ENCODE measurements at regions not wholly inside any gene's neighbourhood (a gene's known extent, or its start where the extent isn't known, plus 50 kb on each side); places are given as distances from the start of the nearest gene placed in this dataset.
A peak's percentile ranks its signal among the peaks of the same experiment; 100 is the strongest.
"Not testable (repeated sequence)": the region's sequence is repeated elsewhere in the genome, so short reads cannot be mapped to it uniquely, and the experiment has no call there.

DNA sequence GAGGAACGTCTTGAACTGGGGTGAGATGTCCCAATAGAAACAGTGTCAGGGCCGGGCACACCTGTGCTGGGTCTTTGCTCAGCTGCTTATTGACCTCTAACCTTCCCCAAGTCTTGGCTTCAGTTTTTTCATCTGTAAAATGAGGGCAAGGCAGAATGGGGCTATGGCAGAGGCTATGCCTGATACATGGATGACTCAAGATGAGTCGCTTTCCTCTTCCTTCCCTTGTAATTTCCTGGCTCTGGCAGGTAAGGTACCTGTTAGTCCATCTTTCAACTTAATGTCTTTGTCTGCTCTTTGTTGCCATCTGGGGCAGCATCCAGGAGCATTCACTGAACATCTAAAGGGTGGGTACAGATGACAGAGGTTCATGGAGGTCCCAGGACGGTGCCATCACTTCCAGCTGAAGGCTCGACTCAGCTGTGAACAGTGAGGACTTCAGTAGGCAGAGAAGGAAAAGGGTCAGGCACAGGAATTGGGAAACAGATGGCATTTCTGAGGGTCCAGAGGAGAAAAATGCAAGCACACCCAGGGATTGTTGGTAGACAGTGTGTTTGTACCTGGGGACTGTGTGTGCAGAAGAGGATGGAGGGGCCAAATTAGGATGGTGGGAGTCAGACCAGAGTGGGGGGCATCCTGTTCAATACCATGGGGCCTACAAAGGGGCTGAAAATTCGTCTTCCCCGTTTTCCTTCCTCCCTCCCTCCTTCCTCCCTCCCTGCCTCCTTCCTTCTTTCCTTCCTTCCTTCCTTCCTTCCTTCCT is 268.3 kb downstream of the VRK1 start:
- peaks cover 0 to 8% (median under 1%) of the 10 kb centered on the region in 11 experiments; a peak in 4 of 22 replicates for H3K9me3 ChIP-seq (replicated peaks in 1 of 11)
- H3K36me3 ChIP-seq, result no peaks in the 10 kb centered on the region
- no peak overlapping the region for H3K4me3 ChIP-seq
- H3K27ac ChIP-seq, result no peak overlapping the region
- peaks cover 0 to 14% (median 2%) of the 10 kb centered on the region in 10 experiments; a peak in 4 of 20 replicates for H3K4me1 ChIP-seq
- H3K4me2 ChIP-seq, result peak overlapping the region in 1 of 11 experiments; percentile 10; a peak in 1 of 22 replicates
- H3K27me3 ChIP-seq, result no peaks in the 10 kb centered on the region
- no peaks in the 10 kb centered on the region for H4K20me1 ChIP-seq
- H3K9ac ChIP-seq, result no peak overlapping the region
- TF ChIP-seq Cebpa-rat (IDR thresholded peaks at IDR 0.05), result no peak

DNA sequence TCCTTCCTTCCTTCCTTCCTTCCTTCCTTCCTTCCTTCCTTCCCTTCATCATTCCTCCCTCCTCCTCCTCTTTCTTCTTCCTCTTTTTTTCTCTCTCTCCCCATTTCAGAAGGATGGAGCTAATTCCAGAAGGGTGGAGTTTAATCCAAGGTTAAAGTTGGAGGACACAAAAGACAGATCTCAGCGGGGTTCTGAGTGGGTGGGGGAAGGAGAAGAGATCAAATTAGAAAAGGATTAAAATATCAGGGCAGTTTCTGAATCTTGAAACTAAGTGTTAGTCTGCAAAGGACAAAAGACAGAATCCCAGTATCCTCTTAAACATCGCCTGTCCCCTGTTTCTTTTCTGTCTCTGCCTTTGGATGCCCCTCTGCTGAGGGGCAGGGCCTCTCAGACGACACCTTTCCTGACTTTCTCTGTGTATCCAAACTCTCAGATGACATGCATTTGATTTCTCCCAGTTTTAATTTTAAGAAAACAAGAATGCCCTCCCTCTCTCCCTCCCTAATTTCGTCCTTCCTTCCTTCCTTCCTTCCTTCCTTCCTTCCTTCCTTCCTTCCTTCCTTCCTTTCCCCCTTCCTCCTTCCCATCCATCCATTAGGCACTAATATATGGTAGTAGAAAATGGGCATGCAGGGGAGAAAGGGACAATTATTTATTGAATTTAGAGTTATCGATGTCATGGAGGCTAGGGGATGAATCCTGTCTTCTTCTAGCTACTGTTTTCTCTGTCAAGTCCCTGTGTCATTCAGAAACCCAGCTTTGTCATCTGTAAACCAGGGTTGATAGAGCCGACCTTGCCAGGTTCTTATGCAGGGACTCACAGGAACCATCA is 269.1 kb downstream of the VRK1 start:
- H4K20me1 ChIP-seq, result peaks cover 0 to 3% (median 0%) of the 10 kb centered on the region in 11 experiments; a peak in 1 of 22 replicates
- peaks cover 0 to 14% (median 2%) of the 10 kb centered on the region in 10 experiments; a peak in 4 of 20 replicates for H3K4me1 ChIP-seq
- peak overlapping the region in 4 of 11 experiments; percentile 14 to 28 (median 28); a peak in 1 of 22 replicates for H3K4me2 ChIP-seq
- no peak for TF ChIP-seq Cebpa-rat (IDR thresholded peaks at IDR 0.05)
- H3K36me3 ChIP-seq, result no peaks in the 10 kb centered on the region
- H3K4me3 ChIP-seq, result no peak overlapping the region
- H3K27me3 ChIP-seq, result no peaks in the 10 kb centered on the region
- peaks cover 0 to 8% (median 0%) of the 10 kb centered on the region in 11 experiments; a peak in 4 of 22 replicates for H3K9me3 ChIP-seq (replicated peaks in 1 of 11)
- H3K27ac ChIP-seq, result no peak overlapping the region
- no peak overlapping the region for H3K9ac ChIP-seq

DNA sequence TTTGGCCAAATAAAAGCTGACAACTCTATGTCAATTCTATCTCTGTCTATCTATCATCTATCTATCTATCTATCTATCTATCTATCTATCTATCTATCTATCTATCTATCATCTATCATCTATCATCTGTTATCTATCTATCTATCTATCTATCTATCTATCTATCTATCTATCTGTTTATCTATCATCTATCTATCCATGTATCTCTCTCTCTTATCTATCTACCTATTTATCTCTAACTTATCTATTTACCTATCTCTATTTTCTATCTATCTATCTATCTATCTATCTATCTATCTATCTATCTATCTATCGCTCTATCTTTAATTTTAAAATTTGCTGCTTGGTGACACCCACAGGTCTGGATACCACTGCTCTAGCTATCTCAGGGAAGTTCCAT is 271.1 kb downstream of the VRK1 start:
- H3K4me1 ChIP-seq, result peaks cover 8 to 22% (median 9%) of the 10 kb centered on the region in 10 experiments; a peak in 17 of 20 replicates
- not testable (repeated sequence) for H3K9me3 ChIP-seq (replicated peaks in 1 of 11); H3K36me3 ChIP-seq; H4K20me1 ChIP-seq; H3K27me3 ChIP-seq; H3K4me3 ChIP-seq; H3K4me2 ChIP-seq; H3K9ac ChIP-seq; H3K27ac ChIP-seq

DNA sequence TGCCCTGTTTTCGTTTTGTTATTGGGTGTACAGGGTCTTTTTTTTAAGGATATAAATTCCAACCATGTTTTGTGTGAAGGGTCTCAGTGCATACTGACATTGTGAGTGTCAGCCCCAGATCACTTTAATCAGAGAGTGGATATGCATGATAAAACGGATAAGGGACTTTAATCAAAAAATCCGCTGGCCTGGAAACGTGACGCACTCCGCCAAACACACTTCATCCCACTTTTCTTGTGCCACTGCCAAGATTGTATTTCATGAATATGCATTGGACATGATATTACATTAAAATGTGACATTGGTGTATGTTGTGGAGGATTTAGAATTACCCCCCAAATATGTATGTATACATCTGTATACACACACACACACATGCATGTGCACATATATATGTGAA is 273.1 kb downstream of the VRK1 start:
- TF ChIP-seq Cebpa-rat (IDR thresholded peaks at IDR 0.05), result no peak
- Histone ChIP-seq H3K27me3 (no peaks in the 10 kb centered on the region), H4K20me1 (peaks cover 0 to 3% (median 0%) of the 10 kb centered on the region in 11 experiments; a peak in 1 of 22 replicates), H3K4me2 (no peak overlapping the region), H3K36me3 (no peaks in the 10 kb centered on the region), H3K4me1 (peaks cover 19 to 41% (median 27%) of the 10 kb centered on the region in 10 experiments), H3K27ac (no peak overlapping the region), H3K4me3 (no peak overlapping the region), H3K9ac (no peak overlapping the region), H3K9me3 (replicated peaks in 1 of 11) (peaks cover 0 to 6% (median 0%) of the 10 kb centered on the region in 11 experiments; a peak in 4 of 22 replicates)

DNA sequence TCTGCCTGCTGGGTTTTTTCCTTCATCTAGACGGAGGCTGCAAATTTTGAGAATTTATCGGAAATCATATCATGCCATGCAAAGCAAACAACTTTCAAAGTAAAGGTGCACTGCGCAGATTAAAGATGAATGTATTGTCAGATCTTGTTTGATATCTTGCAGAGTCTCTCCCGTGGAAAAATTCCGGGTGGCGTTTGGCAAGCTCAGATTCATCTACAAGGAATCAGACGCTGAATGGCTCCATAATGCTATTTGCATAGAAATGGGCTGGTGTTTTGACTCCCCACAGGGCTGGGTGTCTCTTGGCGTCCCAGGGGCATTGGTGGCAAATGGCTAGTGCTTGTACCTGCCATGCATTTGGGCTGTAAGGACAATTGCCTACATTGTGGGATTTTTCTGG is 274.0 kb downstream of the VRK1 start:
- Histone ChIP-seq H3K4me1 (peaks cover 24 to 42% (median 35%) of the 10 kb centered on the region in 10 experiments), H3K36me3 (no peaks in the 10 kb centered on the region), H3K27ac (no peak overlapping the region), H3K4me3 (no peak overlapping the region), H3K9me3 (replicated peaks in 1 of 11) (peaks cover 0 to 3% (median 0%) of the 10 kb centered on the region in 11 experiments; a peak in 1 of 22 replicates), H3K27me3 (no peaks in the 10 kb centered on the region), H3K9ac (no peak overlapping the region), H3K4me2 (no peak overlapping the region), H4K20me1 (peaks cover 0 to 3% (median 0%) of the 10 kb centered on the region in 11 experiments; a peak in 1 of 22 replicates)
- TF ChIP-seq Cebpa-rat (IDR thresholded peaks at IDR 0.05), result no peak

DNA sequence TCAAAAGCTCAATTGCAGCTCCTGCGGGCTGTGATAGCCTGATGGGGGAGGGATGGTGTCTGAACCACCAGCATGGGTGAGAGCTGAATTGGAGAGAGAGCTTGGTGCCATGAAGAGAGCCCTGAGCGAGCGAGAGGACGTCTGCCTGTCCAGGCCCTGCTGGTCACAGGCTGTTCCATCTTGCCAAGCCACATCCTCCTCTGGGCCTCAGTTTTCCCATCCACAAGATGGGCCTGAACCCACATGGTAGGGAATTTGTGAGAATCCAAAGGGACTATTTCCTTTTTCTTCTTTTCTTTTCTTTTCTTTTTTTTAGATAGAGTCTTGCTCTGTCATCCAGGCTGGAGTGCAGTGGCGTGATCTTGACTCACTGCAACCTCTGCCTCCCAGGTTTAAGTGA is 276.4 kb downstream of the VRK1 start:
- H3K36me3 ChIP-seq, result no peaks in the 10 kb centered on the region
- peaks cover 47 to 58% (median 54%) of the 10 kb centered on the region in 10 experiments for H3K4me1 ChIP-seq
- peak overlapping the region in 7 of 11 experiments; percentile 9 to 73 (median 26); a peak in 4 of 22 replicates for H3K4me2 ChIP-seq
- H3K27ac ChIP-seq, result 0 out of 22 replicates have a peak overlapping the region, but pooled peaks of 1 of the 11 experiments have one; percentile 46
- H3K9ac ChIP-seq, result no peak overlapping the region
- peaks cover 0 to 4% (median 0%) of the 10 kb centered on the region in 11 experiments; a peak in 2 of 22 replicates for H4K20me1 ChIP-seq
- H3K4me3 ChIP-seq, result no peak overlapping the region
- peaks cover 0 to 8% (median 0%) of the 10 kb centered on the region in 11 experiments; a peak in 2 of 22 replicates for H3K9me3 ChIP-seq (replicated peaks in 1 of 11)
- no peak for TF ChIP-seq Cebpa-rat (IDR thresholded peaks at IDR 0.05)
- no peaks in the 10 kb centered on the region; a peak in 1 of 22 replicates for H3K27me3 ChIP-seq

DNA sequence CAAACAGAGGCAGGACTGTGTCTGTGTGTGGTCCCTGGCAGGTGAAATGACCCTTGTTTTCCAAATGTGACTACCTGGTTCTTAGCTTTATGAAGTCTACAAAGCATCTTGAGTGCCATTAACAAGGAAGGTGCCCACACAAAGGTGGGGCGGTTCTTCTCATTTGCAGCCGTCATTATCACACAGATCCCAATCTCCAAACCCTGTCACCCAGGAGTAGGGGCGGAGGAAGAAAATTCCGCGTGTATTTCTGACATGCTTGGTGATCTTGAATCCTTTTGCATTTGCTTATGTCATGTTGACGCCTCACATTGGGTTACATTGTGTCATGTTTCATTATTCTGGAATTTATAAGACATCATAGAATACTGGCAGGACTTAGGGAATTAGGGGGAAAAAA is 277.3 kb downstream of the VRK1 start:
- H3K4me1 ChIP-seq, result peaks cover 47 to 58% (median 54%) of the 10 kb centered on the region in 10 experiments
- peak overlapping the region; percentile 58 to 80 (median 73) for H3K4me2 ChIP-seq
- H3K9me3 ChIP-seq (replicated peaks in 1 of 11), result peaks cover 0 to 8% (median 0%) of the 10 kb centered on the region in 11 experiments; a peak in 2 of 22 replicates
- peak overlapping the region in 2 of 11 experiments; percentile 26; a peak in 2 of 22 replicates for H3K9ac ChIP-seq
- no peaks in the 10 kb centered on the region; a peak in 1 of 22 replicates for H3K27me3 ChIP-seq
- peaks cover 0 to 4% (median 0%) of the 10 kb centered on the region in 11 experiments; a peak in 2 of 22 replicates for H4K20me1 ChIP-seq
- no peak overlapping the region; a peak in 2 of 20 replicates for H3K4me3 ChIP-seq
- peak overlapping the region in 5 of 11 experiments; percentile 3 to 50 (median 45); a peak in 6 of 22 replicates for H3K27ac ChIP-seq
- H3K36me3 ChIP-seq, result no peaks in the 10 kb centered on the region
- TF ChIP-seq Cebpa-rat (IDR thresholded peaks at IDR 0.05), result no peak

DNA sequence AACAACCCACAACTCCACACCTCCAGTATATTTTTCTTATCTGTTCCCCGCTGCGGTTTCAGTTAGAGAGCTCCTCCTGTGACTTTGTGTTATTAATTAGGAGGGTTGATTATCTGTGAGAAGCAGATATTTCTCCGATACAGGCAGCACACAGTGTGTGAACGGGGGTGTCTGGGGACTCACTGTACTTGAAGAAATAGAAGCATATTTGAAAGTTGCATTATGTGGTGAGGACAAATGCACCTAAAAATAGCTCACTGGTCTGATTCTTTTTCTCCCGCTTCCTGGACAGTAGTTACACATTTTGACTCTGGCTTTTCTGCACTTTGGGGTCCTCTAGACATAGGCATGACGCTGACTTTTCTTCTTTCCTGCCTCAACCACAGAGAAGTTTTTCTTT is 277.7 kb downstream of the VRK1 start:
- TF ChIP-seq Cebpa-rat (IDR thresholded peaks at IDR 0.05), result no peak
- peaks cover 0 to 8% (median 0%) of the 10 kb centered on the region in 11 experiments; a peak in 2 of 22 replicates for H3K9me3 ChIP-seq (replicated peaks in 1 of 11)
- peaks cover 47 to 58% (median 54%) of the 10 kb centered on the region in 10 experiments for H3K4me1 ChIP-seq
- peak overlapping the region in 6 of 11 experiments; percentile 3 to 50 (median 38); a peak in 7 of 22 replicates for H3K27ac ChIP-seq
- peaks cover 0 to 4% (median 0%) of the 10 kb centered on the region in 11 experiments; a peak in 2 of 22 replicates for H4K20me1 ChIP-seq
- no peaks in the 10 kb centered on the region; a peak in 1 of 22 replicates for H3K27me3 ChIP-seq
- H3K9ac ChIP-seq, result peak overlapping the region in 4 of 11 experiments; percentile 1 to 26 (median 16); a peak in 5 of 22 replicates
- no peak overlapping the region; a peak in 2 of 20 replicates for H3K4me3 ChIP-seq
- H3K4me2 ChIP-seq, result peak overlapping the region; percentile 58 to 80 (median 73)
- no peaks in the 10 kb centered on the region for H3K36me3 ChIP-seq

All from BLaER1 treated with 17β-estradiol and CSF1 and Interleukin-3, amounts not matched to agents 10 nM and 100 nM (cell line).